ENCODE measurements at regions not wholly inside any gene's neighbourhood (a gene's known extent, or its start where the extent isn't known, plus 50 kb on each side); places are given as distances from the start of the nearest gene placed in this dataset.

DNA sequence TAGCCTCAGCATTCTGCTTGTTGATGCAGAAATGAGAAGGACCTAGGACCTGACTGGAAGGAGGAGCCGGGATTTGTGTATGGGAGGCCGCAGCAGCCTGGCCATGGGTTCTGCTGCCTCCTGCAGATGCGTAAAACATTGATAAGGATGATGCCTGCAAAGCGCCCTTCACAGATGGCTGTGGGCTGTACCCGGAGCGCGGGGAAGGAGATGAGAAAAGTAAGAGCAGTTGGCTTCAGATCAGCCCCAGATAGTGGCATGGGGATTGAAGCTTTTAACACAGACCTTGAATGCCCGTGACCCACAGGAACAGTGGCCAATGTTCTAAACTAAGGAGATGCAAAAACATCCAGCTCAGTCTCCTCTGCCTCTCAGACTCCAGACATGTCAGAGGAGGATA, 136.4 kb upstream of the KCNG1 start:
- DNase-seq (ENCODE audit: low read depth): no peak

DNA sequence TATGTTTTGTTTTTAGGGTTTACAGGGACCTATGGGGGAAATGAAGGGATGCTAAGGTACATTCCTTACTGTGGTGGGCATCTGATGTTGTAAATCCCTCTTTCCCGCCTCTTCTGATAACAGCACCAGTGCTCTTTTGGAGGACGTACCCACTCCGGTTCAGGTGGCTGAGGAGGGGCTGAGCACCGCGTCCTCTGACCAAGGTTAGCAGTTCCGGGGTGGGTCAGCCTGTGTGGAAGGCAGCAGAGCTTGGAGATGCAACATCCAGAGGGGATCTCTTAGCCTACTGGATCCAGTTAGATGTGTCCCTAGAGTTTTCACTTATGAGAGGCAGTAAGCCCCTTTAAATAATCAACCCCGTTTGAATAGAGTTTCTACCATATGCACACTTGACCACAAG, 135.3 kb upstream of the KCNG1 start:
- DNase-seq (ENCODE audit: low read depth): no peak

DNA sequence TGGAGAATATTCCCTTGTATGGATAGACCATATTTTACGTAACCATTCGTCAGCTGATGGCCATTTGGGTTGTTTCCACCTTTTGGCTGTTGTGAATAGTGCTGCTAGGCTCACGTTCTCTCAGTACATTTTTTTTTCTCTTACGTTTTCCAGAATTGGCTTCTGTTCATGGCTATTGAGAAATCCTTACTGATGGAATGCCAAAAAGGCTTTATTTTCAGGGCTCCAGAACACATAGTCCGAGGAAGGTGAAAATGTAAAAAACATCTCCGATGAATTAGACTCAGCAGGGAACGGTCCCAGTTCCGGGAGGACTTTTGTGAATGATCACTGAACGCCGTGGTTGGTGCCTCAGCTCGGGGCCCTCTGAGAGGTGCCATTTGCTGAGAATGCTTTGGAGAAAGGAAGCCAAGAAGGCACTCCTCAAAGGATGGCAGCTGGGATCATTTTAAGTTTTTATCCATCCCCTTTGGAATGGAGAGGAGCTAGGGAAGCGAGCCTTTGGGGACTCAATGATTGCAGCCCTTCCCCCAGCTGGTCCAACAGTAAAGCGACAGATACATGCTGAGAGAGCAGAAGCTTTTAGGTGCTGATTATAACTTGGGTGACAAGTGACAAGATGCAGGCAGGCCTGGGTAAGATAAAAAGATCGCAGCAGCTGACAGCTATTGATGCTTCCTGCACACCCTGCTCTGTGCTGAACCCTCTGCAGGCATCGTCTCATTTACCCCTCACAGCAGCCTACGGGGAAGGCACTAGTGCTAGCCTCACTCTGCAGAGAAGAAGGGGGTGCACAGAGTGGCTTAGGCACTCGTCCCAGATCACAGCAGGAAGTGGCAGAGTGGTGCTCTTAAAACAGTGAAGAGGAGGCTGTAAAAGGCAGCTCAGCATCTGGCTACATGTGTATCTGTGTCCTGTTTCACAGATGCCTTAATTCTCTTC, 133.4 kb upstream of the KCNG1 start:
- DNase-seq (ENCODE audit: low read depth): peak; percentile 32

DNA sequence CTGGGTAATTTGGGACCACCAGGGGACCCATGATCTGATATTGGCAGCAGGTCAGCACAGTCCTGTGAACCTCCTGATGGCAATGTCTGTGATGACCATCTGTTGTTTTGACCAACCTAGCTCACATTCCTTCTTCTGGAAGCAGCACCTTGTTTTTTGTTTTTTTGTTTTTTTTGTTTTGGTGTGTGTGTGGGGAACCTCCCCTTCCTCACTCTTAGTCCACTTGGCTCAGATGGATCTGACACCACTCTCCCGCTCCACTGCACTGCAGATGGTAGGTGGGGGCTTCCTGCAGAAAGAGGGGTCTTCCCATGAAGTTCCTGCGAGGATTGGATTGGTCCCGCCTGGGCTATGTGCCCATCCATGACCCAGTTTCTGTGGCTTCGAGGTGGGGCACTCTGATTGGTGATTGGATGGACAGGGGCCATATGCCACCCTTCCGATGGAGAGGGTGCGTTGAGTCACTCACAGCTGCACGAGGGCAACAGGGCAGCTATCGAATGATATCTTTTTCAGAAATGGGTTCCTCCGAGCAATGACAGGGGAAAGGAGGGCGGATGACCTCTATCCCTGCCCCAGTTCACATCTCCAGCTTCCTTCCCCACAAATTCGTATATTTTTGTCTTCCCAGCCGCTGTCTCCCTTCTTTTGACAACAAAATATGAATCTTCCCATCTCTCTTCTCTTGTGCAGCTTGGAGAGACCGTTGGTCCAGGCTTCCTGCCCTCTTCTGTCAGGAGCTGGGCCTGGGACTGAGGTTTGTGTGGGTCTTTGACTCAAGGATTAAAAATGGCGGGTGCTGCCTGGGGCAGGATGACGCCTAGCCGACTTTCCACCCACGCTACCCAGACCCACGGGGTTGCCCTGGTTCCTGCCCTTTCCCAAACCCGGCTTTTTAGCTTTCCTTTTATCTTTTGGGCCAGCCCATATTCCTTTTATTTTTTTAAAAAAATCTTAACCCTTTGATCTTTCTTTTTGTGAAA, 132.1 kb upstream of the KCNG1 start:
- no peak for DNase-seq (ENCODE audit: low read depth)

DNA sequence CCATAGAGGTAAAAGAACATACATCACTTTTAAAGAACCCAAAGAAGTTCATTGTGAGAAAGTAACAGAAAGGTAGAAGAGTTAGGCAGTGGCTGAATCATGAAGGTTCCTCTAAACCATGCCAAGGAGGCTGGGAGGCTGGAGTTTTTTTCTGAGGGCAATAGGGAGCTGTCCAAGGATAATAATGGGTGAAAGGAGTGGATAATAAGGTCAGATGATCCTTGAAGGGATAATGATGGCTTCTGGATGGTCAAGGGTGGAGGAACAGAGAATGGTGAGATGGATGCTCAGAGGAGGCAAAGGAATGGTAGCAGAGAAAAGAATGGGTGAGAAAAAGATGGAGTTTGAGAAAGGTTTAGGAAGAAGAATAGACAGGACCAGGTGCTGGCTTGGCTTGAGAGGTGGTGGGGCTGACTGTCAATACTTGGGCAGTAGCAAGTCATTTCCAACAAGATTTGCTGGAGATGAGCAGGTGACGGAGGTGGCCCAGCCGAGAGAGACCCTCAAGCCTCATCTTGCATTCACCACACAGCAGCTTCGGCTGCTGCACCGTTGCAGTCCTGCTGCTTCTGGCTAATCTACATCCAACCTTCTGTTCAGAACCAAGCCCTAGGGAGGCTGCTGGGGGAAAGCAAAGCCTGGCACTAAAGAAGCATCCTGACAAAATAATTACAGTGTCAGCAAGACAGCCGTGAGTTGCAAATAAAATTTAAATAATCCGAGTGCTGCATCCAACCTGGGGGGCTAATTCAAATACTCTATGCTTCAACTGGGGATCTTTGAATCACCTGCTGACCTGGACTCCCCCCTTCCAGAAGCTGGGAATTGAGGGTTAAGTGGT, 131.2 kb upstream of the KCNG1 start:
- DNase-seq (ENCODE audit: low read depth): no peak

DNA sequence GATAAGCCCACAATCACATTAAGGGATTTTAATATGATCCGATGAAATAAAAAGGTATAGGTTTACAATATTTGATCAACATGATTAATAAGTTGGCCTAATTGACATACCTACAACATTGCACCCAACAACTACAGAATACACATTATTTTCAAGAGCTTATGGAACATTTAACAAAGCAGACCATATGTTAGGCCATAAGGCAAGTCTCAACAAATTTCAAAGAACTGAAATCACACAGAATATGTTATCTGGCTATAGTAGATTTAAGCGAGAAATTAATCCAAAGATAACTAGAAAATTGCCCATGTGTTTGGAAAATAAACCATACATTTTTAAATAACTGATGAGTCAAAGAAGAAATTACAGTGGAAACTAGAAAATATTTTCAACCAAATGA, 126.0 kb upstream of the KCNG1 start:
- DNase-seq (ENCODE audit: low read depth): no peak

DNA sequence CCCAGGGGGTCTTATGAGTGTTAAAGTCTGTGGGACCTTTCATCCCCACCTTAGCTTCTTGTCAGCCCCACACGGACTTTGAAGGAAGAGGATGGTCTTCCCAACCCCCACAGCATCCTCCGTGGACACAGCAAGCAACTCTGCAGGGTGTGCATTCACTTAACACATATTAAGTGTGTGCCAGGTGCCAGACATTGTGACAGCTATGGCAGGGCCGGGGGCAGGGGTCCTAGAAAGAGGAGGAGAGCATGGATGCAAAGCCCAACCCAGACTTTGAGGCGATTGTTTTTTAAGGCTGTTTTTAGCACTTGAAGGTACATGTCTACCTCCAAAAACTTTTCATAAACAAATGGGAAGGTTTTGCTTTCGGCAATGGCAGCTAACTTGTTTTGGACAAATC, 121.6 kb upstream of the KCNG1 start:
- no peak for DNase-seq (ENCODE audit: low read depth)

DNA sequence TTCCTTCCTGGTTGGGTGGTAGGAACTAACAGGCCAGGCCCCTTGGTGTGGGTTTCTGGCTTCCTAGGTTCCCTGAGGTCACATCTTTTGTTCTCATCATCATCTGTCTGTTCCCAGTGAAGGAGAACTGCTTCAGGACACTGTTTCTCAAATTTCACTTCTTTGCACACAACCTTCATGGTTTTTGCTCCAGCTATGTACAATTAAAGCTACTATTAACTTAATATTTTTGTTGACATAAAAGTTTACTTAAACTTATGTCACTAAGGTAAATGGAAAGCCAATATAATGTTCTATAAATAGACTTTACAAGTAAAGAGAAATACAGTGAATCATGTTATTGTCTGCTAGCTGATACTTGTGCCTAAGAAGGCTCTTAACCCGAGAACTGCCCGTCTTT, 120.7 kb upstream of the KCNG1 start:
- DNase-seq (ENCODE audit: low read depth): no peak

DNA sequence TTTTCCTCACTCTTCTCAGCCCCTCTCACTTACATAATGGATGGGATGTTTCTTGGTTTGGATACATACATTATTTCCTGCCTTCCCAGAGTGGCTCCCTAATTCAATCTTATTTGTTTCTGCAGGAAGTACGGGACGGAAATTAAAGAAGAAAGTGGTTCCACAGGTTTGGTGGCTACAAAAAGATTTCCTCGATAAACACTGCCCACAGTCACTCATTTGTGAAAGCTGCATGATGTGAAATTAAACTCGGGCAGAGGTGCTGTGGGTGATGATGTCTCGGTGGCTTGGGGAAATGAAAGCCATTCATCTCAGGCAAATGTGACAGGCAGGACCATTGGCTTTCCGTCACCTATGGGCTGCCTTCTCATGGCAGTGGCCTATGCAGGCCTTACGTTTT, 119.5 kb upstream of the KCNG1 start:
- DNase-seq (ENCODE audit: low read depth): no peak

DNA sequence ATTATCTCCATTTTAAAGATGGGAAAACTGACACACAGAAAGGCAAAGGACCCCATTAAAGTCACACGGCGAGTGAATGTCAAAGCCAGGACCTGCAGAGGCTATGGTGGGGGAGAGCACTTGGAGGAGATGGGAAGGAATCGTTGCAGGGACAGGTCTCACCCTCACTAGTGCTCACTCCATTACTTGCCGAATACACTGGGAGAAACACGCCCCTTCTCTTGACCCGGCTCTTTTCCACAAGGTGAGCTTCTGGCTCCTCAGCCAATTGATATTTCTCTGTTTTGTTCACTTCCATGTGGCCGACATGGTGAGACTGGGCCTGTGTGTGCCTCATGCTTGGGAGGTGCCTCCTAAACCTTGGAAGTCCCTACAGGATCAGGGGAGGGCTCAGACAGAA, 117.8 kb upstream of the KCNG1 start:
- DNase-seq (ENCODE audit: low read depth): no peak

DNA sequence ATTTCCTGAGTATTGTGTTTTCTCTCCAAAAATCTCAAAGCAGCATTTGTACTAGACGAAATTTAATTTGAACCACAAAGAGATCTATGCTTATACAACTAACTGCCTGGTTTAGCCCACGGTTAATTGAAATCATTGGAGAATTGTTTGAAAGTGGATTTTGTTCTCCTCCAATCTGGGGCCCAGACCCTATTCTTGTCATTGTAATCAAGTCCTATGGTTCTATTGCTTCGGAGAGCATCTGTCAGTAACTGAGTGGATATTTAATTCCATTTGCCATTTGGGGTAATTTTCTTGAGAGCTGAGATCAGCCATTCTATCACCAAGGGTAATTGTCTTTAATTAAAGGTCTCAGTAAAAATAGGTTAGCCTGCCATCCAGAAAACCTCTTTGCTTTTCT, 117.0 kb upstream of the KCNG1 start:
- DNase-seq (ENCODE audit: low read depth): no peak

DNA sequence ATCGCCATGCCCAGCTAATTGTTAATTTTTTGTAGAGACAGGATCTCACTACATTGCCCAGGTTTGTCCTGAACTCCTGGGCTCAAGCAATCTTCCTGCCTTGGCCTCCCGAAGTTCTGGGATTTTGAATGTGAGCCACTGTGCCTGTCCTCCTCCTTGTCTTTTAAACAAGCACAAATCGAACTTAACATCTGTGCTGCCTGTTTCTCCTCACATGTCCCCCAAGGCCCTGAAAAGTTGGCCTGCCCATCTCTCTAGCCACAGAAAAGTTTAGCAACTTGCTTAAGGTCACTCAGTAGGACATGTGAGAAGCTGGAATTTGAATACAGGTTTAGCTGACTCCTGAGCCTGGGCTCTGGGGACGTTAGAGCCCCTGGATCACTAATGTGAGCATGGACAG, 115.7 kb upstream of the KCNG1 start:
- no peak for DNase-seq (ENCODE audit: low read depth)

DNA sequence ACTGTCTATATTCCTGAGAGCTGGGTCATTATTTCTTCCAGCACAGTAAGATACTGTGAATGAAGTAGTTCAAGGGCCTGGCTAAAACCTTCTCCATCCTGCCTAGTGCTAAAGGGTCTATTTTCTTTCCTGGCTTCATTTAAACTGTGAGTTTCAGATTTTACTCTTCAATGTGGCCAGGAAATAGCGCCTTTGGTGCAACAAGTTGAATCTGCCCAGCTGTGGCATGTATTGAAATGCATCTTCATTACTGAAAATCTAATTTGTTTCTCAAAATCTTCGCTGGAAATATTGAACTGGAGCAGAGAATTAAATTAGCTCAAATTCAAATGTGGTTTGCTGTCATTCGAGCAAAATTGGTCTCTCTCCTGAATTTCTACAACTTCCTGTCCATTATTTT, 114.6 kb upstream of the KCNG1 start:
- DNase-seq (ENCODE audit: low read depth): no peak

DNA sequence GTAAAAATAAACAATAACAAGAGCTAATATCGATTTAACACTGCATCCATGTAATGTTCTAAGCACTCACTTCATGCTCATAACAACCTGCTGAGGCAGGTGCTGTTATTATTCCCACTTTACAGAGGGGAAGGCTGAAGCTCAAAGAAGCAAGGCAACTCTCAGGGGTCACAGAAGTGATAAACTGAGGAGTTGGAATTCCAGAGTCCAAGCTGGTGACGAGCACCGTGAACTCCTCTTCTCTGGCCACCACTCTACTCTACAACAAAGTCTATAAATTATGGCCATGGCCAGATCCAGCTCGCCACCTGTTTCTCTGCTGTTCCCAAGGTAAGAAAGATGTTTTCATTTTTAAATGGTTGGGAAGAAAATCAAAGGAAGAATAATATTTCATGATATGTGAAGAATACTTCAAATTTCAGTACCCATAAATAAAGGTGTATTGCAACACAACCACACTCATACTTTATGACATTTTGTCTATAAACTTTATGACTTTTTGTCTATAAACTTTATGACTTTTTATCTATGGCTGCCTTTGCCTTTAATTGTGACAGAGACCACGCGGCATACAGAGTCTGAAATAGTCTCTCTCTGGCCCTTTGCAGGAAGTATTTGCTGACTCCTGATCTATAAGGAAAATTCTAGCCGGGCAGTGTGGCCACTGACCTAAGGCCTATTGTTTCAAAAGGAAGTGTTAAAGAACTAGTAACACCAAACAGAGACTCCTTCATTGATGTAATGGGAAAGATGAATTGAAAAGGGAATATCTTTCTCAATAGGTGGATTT, 113.2 kb upstream of the KCNG1 start:
- no peak for DNase-seq (ENCODE audit: low read depth)

DNA sequence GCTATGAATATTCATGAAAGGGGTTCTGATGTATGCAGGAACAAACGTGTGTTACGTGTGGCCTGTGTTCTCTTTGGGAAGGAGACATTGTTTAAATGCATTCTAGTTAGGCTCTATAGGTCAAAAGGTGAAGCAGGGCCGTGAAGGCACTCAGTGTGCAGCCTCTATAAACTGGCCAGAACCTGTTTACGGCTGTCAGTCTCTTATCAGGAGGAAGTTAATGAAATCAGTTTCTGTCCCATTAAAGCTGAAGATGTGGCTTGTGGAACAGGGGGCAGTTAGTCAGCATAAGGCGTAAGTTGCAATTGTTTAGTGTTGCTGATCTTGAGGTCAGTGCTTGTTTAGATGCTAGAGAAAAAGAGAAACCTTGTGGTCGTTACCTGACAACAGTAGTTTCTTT, 111.5 kb upstream of the KCNG1 start:
- no peak for DNase-seq (ENCODE audit: low read depth)

DNA sequence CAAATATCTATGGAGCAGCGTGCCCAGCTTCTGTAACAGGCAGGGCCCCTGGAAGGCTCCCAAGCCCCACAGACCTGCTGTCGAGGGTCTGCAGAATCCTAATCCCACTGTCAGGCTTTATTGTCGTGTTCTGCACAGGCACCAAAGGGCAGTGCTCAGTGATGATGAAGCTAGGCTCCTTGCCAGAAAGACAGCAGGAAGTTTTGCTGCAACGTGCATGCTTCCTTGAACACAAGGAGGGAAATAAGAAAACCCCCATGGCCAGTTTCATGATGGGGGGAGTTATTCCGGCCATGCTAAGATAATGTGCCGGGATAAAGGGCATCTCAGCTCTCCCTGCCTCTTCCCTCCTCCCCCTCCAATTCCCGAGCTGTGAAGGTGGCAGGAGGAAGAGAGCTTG, 109.4 kb upstream of the KCNG1 start:
- peak; percentile 38 for DNase-seq (ENCODE audit: low read depth)

DNA sequence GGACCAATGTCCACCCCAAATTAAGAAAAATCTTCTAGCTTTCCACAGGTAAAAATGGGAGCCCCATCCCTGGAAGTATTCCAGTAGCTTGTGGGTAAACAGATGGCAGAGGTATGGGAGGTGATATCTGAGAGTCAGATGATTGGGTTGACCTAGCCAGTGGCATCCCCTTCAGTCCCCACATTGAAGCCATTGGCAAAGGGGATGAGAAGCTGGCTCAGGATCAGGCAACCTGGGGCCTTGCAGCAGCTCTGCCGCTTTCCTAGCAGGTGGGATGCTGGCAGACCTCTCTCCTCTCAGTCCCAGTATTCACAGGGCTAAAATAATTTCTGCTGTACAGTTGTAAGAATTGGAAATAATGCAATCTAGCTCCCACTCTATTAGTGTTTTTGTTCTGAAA, 108.9 kb upstream of the KCNG1 start:
- no peak for DNase-seq (ENCODE audit: low read depth)

DNA sequence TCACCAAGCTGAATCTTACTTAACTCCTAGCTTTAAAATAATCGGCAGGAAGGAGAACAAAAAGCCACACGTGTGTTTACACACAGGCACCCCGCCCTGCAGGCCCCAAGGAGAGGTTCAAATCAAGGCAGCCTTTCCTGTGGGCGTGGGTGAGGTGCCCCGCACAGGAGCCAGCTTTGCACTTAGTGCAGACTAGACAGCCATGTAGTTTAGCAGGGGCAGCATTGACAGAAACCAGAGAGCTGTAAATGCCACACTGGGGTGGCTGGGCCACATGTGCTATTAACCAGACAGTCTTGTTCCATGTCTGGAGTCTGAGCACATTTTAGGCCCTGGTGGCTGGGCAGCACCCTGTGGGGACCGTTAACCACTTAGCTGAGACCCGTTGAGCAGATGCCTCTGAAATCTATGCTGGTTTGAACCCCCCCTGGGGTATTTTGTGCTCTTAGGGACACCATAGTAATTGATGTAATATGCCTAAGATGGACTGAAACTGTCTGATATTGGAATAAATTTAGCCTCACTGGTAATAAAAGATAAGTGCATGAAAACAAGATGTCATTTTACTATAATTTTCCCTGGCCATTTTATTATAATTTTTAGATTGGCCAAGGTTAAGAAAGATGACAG, 106.4 kb upstream of the KCNG1 start:
- DNase-seq (ENCODE audit: low read depth): no peak

DNA sequence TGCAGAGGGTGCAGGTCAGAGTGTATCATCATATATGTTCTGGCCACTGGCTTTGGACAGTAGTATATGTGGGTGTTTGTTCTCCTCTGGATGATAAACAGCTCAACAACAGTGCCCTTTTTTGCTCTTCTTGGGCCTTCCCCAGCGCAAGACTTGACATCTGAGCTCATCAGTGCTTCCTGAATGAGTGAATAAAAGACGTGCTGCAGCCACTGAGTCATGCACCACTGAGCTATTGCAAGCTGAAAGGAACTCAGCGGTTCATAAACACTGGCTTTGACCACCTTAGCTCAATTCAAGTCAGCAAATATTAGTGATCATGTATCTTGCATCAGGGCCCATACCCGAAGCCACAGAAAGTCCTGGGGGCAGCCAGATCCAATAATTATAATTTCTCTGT, 105.3 kb upstream of the KCNG1 start:
- DNase-seq (ENCODE audit: low read depth): peak; percentile 88

DNA sequence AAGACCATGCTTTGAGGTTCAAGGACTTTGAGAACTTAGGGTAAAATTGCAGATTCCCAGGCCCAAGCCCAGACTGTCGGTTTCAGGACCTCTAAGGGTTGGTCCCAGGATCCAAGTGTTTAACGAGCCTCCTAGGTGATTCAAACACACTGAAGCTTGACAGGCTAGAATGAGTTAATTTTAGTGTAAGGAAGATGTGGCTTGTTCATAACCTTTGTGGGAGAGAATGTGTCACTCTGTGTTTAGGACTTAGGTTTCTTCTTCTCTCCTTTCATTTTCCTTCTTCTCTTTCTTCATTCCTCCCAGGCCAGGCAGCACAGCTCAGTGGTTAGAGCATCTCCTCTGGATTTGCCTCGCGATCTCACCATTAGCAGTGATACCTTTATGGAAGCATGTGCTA, 104.8 kb upstream of the KCNG1 start:
- DNase-seq (ENCODE audit: low read depth): no peak

DNA sequence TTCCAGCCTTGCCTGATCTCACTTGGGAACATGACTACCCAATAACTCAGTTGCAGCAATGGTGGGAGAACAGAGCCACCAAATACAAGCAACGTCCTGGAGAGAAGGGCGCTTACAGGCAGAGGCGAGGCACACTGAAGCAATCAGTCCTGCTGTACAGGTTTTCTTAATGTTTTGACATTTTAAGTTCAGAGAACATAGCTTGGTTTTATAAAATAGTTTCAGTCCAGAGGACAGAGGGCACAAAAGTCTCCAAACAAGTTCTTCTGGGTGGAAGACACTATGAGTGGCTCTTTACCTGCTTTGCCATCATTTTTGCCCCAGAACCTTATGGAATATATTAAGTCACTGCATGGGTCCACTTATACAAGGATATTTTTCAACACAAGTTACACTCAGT, 103.4 kb upstream of the KCNG1 start:
- DNase-seq (ENCODE audit: low read depth): no peak
